ENCODE measurements at regions not wholly inside any gene's neighbourhood (a gene's known extent, or its start where the extent isn't known, plus 50 kb on each side); places are given as distances from the start of the nearest gene placed in this dataset.

GRCh38 chr7:113460067-113460466 is 341.7 kb upstream of the SMIM30 start:
- H4K91ac ChIP-seq (ENCODE audit: low read length), result no peak overlapping the region
- H3K23ac ChIP-seq (ENCODE audit: low read length in 2 of 2), result no peak overlapping the region
- no peak overlapping the region for H3K18ac ChIP-seq (ENCODE audit: low read depth in 1 of 2, low read length in 2 of 2)
- H2BK120ac ChIP-seq (ENCODE audit: low read depth, low read length), result no peak overlapping the region
- no peak overlapping the region for H4K8ac ChIP-seq (ENCODE audit: low read length)
- H3K4me2 ChIP-seq (ENCODE audit: low read length, poor library complexity, severe bottlenecking), result no peak overlapping the region
- H3K36me3 ChIP-seq (ENCODE audit: control insufficient read depth in 1 of 2, insufficient read depth in 2 of 2, low read depth in 1 of 2, low read length in 2 of 2), result no peaks in the 10 kb centered on the region
- no peak overlapping the region for H3K14ac ChIP-seq (ENCODE audit: low read length in 2 of 2)
- H3K27ac ChIP-seq (ENCODE audit: low read length, poor library complexity, severe bottlenecking), result no peak overlapping the region
- H3K4ac ChIP-seq (ENCODE audit: low read depth in 1 of 2, low read length in 2 of 2), result no peak overlapping the region
- no peaks in the 10 kb centered on the region for H3K9me3 ChIP-seq (ENCODE audit: control insufficient read depth, low read length)
- peaks cover 0 to 3% of the 10 kb centered on the region in 2 experiments for H3K27me3 ChIP-seq (ENCODE audit: control insufficient read depth in 1 of 2, insufficient read depth in 1 of 2, low read length in 2 of 2)
- H3K79me1 ChIP-seq (replicated peaks; ENCODE audit: low read length, poor library complexity, severe bottlenecking), result no peaks in the 10 kb centered on the region
- H2AFZ ChIP-seq (ENCODE audit: low read depth, low read length), result no peak overlapping the region
- H2BK15ac ChIP-seq (ENCODE audit: low read depth, poor library complexity, severe bottlenecking), result no peak overlapping the region
- no peak overlapping the region for H2BK12ac ChIP-seq (ENCODE audit: low read length in 2 of 2)
- H3K4me3 ChIP-seq (ENCODE audit: insufficient read depth in 1 of 2, low read depth in 1 of 2, low read length in 2 of 2), result no peak overlapping the region
- H3K4me1 ChIP-seq (ENCODE audit: control insufficient read depth, insufficient read depth, low read depth, low read length), result no peaks in the 10 kb centered on the region
- H2AK5ac ChIP-seq (ENCODE audit: low read length, severe bottlenecking), result no peak overlapping the region
- H3K9ac ChIP-seq (ENCODE audit: low read length), result no peak overlapping the region
- WGBS, result 62% methylated on average over 5 of the region's 5 CpGs
- DNase-seq, result no peak
- no peak overlapping the region for H2BK5ac ChIP-seq (ENCODE audit: low read depth, low read length, poor library complexity, severe bottlenecking)

GRCh38 chr7:113456533-113456932 is 338.2 kb upstream of the SMIM30 start:
- Histone ChIP-seq H3K27ac (ENCODE audit: low read length, poor library complexity, severe bottlenecking) (no peak overlapping the region), H2AK5ac (ENCODE audit: low read length, severe bottlenecking) (no peak overlapping the region), H3K4me1 (ENCODE audit: control insufficient read depth, insufficient read depth, low read depth, low read length) (no peaks in the 10 kb centered on the region), H2AFZ (ENCODE audit: low read depth, low read length) (no peak overlapping the region), H2BK12ac (ENCODE audit: low read length in 2 of 2) (no peak overlapping the region), H3K79me1 (replicated peaks; ENCODE audit: low read length, poor library complexity, severe bottlenecking) (no peaks in the 10 kb centered on the region), H3K9me3 (ENCODE audit: control insufficient read depth, low read length) (no peaks in the 10 kb centered on the region), H2BK5ac (ENCODE audit: low read depth, low read length, poor library complexity, severe bottlenecking) (no peak overlapping the region), H4K91ac (ENCODE audit: low read length) (no peak overlapping the region), H3K23ac (ENCODE audit: low read length in 2 of 2) (no peak overlapping the region), H3K4me2 (ENCODE audit: low read length, poor library complexity, severe bottlenecking) (no peak overlapping the region), H3K4me3 (ENCODE audit: insufficient read depth in 1 of 2, low read depth in 1 of 2, low read length in 2 of 2) (no peak overlapping the region), H3K9ac (ENCODE audit: low read length) (no peak overlapping the region), H4K8ac (ENCODE audit: low read length) (no peak overlapping the region), H3K27me3 (ENCODE audit: control insufficient read depth in 1 of 2, insufficient read depth in 1 of 2, low read length in 2 of 2) (peaks cover 0 to 6% of the 10 kb centered on the region in 2 experiments), H3K18ac (ENCODE audit: low read depth in 1 of 2, low read length in 2 of 2) (no peak overlapping the region), H3K14ac (ENCODE audit: low read length in 2 of 2) (no peak overlapping the region), H2BK15ac (ENCODE audit: low read depth, poor library complexity, severe bottlenecking) (no peak overlapping the region), H2BK120ac (ENCODE audit: low read depth, low read length) (no peak overlapping the region), H3K36me3 (ENCODE audit: control insufficient read depth in 1 of 2, insufficient read depth in 2 of 2, low read depth in 1 of 2, low read length in 2 of 2) (no peaks in the 10 kb centered on the region), H3K4ac (ENCODE audit: low read depth in 1 of 2, low read length in 2 of 2) (no peak overlapping the region)
- WGBS, result 76% methylated on average over 11 of the region's 11 CpGs
- DNase-seq, result no peak

- Histone ChIP-seq H3K27ac (ENCODE audit: low read length, poor library complexity, severe bottlenecking) (no peak overlapping the region), H3K14ac (ENCODE audit: low read length in 2 of 2) (no peak overlapping the region), H3K4me3 (ENCODE audit: insufficient read depth in 1 of 2, low read depth in 1 of 2, low read length in 2 of 2) (no peak overlapping the region), H3K9ac (ENCODE audit: low read length) (no peak overlapping the region), H3K18ac (ENCODE audit: low read depth in 1 of 2, low read length in 2 of 2) (no peak overlapping the region), H4K8ac (ENCODE audit: low read length) (no peak overlapping the region), H2BK5ac (ENCODE audit: low read depth, low read length, poor library complexity, severe bottlenecking) (no peak overlapping the region), H2BK12ac (ENCODE audit: low read length in 2 of 2) (no peak overlapping the region), H3K79me1 (replicated peaks; ENCODE audit: low read length, poor library complexity, severe bottlenecking) (no peaks in the 10 kb centered on the region), H2BK15ac (ENCODE audit: low read depth, poor library complexity, severe bottlenecking) (no peak overlapping the region), H3K27me3 (ENCODE audit: control insufficient read depth in 1 of 2, insufficient read depth in 1 of 2, low read length in 2 of 2) (peaks cover 0 to 6% of the 10 kb centered on the region in 2 experiments), H2BK120ac (ENCODE audit: low read depth, low read length) (no peak overlapping the region), H3K9me3 (ENCODE audit: control insufficient read depth, low read length) (no peaks in the 10 kb centered on the region), H2AFZ (ENCODE audit: low read depth, low read length) (no peak overlapping the region), H4K91ac (ENCODE audit: low read length) (no peak overlapping the region), H3K4me1 (ENCODE audit: control insufficient read depth, insufficient read depth, low read depth, low read length) (no peaks in the 10 kb centered on the region), H2AK5ac (ENCODE audit: low read length, severe bottlenecking) (no peak overlapping the region), H3K36me3 (ENCODE audit: control insufficient read depth in 1 of 2, insufficient read depth in 2 of 2, low read depth in 1 of 2, low read length in 2 of 2) (no peaks in the 10 kb centered on the region), H3K4ac (ENCODE audit: low read depth in 1 of 2, low read length in 2 of 2) (no peak overlapping the region), H3K4me2 (ENCODE audit: low read length, poor library complexity, severe bottlenecking) (no peak overlapping the region), H3K23ac (ENCODE audit: low read length in 2 of 2) (no peak overlapping the region)
- WGBS, result 58% methylated on average over 1 of the region's 3 CpGs
- DNase-seq, result no peak
These were observed 336.3 kb upstream of the SMIM30 start for GRCh38 chr7:113454597-113455169.

GRCh38 chr7:113452245-113452644 is 333.9 kb upstream of the SMIM30 start:
- Histone ChIP-seq H3K79me1 (replicated peaks; ENCODE audit: low read length, poor library complexity, severe bottlenecking) (no peaks in the 10 kb centered on the region), H2BK15ac (ENCODE audit: low read depth, poor library complexity, severe bottlenecking) (no peak overlapping the region), H3K36me3 (ENCODE audit: control insufficient read depth in 1 of 2, insufficient read depth in 2 of 2, low read depth in 1 of 2, low read length in 2 of 2) (no peaks in the 10 kb centered on the region), H4K8ac (ENCODE audit: low read length) (no peak overlapping the region), H3K4me1 (ENCODE audit: control insufficient read depth, insufficient read depth, low read depth, low read length) (no peaks in the 10 kb centered on the region), H3K9me3 (ENCODE audit: control insufficient read depth, low read length) (no peaks in the 10 kb centered on the region), H2BK5ac (ENCODE audit: low read depth, low read length, poor library complexity, severe bottlenecking) (no peak overlapping the region), H3K18ac (ENCODE audit: low read depth in 1 of 2, low read length in 2 of 2) (no peak overlapping the region), H4K91ac (ENCODE audit: low read length) (no peak overlapping the region), H2AK5ac (ENCODE audit: low read length, severe bottlenecking) (no peak overlapping the region), H3K27ac (ENCODE audit: low read length, poor library complexity, severe bottlenecking) (no peak overlapping the region), H2AFZ (ENCODE audit: low read depth, low read length) (no peak overlapping the region), H3K4me2 (ENCODE audit: low read length, poor library complexity, severe bottlenecking) (no peak overlapping the region), H3K4ac (ENCODE audit: low read depth in 1 of 2, low read length in 2 of 2) (no peak overlapping the region), H2BK12ac (ENCODE audit: low read length in 2 of 2) (no peak overlapping the region), H3K4me3 (ENCODE audit: insufficient read depth in 1 of 2, low read depth in 1 of 2, low read length in 2 of 2) (no peak overlapping the region), H3K27me3 (ENCODE audit: control insufficient read depth in 1 of 2, insufficient read depth in 1 of 2, low read length in 2 of 2) (peaks cover 0 to 9% of the 10 kb centered on the region in 2 experiments), H3K14ac (ENCODE audit: low read length in 2 of 2) (no peak overlapping the region), H3K23ac (ENCODE audit: low read length in 2 of 2) (no peak overlapping the region), H2BK120ac (ENCODE audit: low read depth, low read length) (no peak overlapping the region), H3K9ac (ENCODE audit: low read length) (no peak overlapping the region)
- DNase-seq, result no peak
- 53% methylated on average over 3 of the region's 4 CpGs for WGBS
